Psoas muscle (tissue), 7 donors: ENCODE measurements at regions not wholly inside any gene's neighbourhood (a gene's known extent, or its start where the extent isn't known, plus 50 kb on each side); places are given as distances from the start of the nearest gene placed in this dataset.

ENCODE experiments used
- ATAC-seq, 4 donors: fragments of 200-7000 bp; cut with Tn5 transposase; one replicate each; pipeline ENCODE4 v1.9.1; 2020; ENCODE audit warnings: moderate library complexity in 3 of 4, mild to moderate bottlenecking in 2 of 4
- DNase-seq, 2 donors: peaks; one replicate each; pipeline ENCODE4 v3.0.0-alpha.2; 2020
- H3K27ac ChIP-seq: fragments of 200-600 bp; one replicate; pipeline ENCODE4 v1.8.0; 2022
- H3K27me3 ChIP-seq, 3 donors: fragments of 200-600 bp in 1 of 3; one replicate each; pipeline versions ENCODE4 v1.6.1 to v1.8.0; 2013 to 2022; ENCODE audit warnings: low read length in 2 of 3, mild to moderate bottlenecking in 2 of 3, moderate library complexity in 1 of 3; ENCODE audit not compliant: insufficient read depth in 3 of 3
- H3K36me3 ChIP-seq, 2 donors: fragments of 200-600 bp in 1 of 2; one replicate each; pipeline versions ENCODE4 v1.6.1 to v1.8.0; 2013 to 2022; ENCODE audit warnings: low read depth in 1 of 2, mild to moderate bottlenecking in 1 of 2, moderate library complexity in 1 of 2; ENCODE audit not compliant: insufficient read depth in 1 of 2
- H3K4me1 ChIP-seq: fragments of 200-600 bp; one replicate; pipeline ENCODE4 v1.8.0; 2022
- H3K4me3 ChIP-seq: fragments of 200-600 bp; one replicate; pipeline ENCODE4 v1.8.0; 2022; ENCODE audit warnings: mild to moderate bottlenecking
- H3K9me3 ChIP-seq: fragments of 200-600 bp; one replicate; pipeline ENCODE4 v1.8.0; 2022
- CTCF ChIP-seq: fragments of 200-600 bp; IDR thresholded peaks from one replicate; pipeline ENCODE4 v1.8.0; 2022; ENCODE audit warnings: antibody characterized with exemption
- WGBS, 3 donors: extraction: QIAGEN DNeasy Blood & Tissue Kit; methylation state at CpG; one replicate each; pipeline versions ENCODE4 v1.1.6 to v1.1.7; 2013; 5-methylcytosine and 5-hydroxymethylcytosine counted together
- intact Hi-C, 2 donors: fragments of 100-400 bp; cut with DNase I; formaldehyde crosslinking; loops; one replicate each; pipeline versions ENCODE4 v1.11.0 to v1.14.2; 2022
- donor health status: healthy with polysubstance abuse.
- donor health status: DM: no; HTN: no; CAD: no; lungs with moderate emphysema.
- donor health status: Bipolar disorder and iron deficiency.
- donor health status: healthy.
- donor health status: DM: yes; HTN: yes; CAD: no.
- donor health status: DM: no; HTN: no; CAD: no.
- donor health status: DM: yes; HTN: yes; CAD: no.

DNA sequence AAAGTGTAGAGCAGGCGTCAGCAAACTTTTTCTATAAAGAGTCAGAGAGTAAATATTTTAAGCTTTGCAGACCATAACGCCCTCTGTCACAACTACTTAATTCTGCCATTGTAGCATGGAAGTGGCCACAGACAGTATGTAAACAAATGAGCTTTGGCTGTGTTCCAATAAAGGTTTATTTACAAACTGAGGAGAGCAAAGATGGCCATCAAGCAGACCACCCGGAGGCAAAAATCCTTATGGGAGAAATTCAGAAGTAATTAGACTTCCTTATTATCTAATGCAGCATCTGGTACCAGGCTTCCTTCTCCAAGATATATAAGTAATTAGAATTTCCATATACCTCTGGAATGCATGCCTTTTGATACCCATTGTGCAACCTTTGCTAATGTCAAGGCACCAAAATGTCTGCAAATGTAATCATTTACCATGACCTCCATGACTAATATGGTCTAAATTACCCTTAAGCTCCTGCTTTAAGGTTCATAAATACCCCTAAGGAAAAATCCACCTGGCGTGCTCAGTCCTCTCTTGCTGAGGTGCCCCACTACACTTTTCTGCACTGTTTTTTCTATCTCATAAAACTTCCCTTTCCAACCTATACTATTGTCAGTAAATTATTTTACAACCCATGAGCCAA, 377.8 kb downstream of the MATN1 start:
- H3K36me3 ChIP-seq = no peaks in the 10 kb centered on the region
- H3K9me3 ChIP-seq = peaks cover 9% of the 10 kb centered on the region
- no peak overlapping the region for H3K27ac ChIP-seq
- H3K4me1 ChIP-seq = no peaks in the 10 kb centered on the region
- H3K27me3 ChIP-seq = peaks cover 3 to 19% (median 3%) of the 10 kb centered on the region in 3 donors
- H3K4me3 ChIP-seq = no peak overlapping the region
- DNase-seq = no peak
- ATAC-seq = no peak
- intact Hi-C loops = no loop called here
- no peak for TF ChIP-seq CTCF
- WGBS, 3 donors = 38 to 50% (median 46%) methylated on average over 4 of the region's 4 CpGs

GRCh38 chr1:30343562-30343961, 379.8 kb downstream of the MATN1 start:
- peaks cover 9% of the 10 kb centered on the region for H3K9me3 ChIP-seq
- 45 to 60% (median 46%) methylated on average over 3 of the region's 3 CpGs for WGBS, 3 donors
- intact Hi-C loops = no loop called here
- no peak for TF ChIP-seq CTCF
- H3K27ac ChIP-seq = no peak overlapping the region
- no peaks in the 10 kb centered on the region for H3K4me1 ChIP-seq
- no peak overlapping the region for H3K4me3 ChIP-seq
- H3K27me3 ChIP-seq = peaks cover 3 to 23% (median 3%) of the 10 kb centered on the region in 3 donors
- no peaks in the 10 kb centered on the region for H3K36me3 ChIP-seq
- ATAC-seq = no peak
- no peak for DNase-seq

GRCh38 chr1:30342535-30343141, 380.7 kb downstream of the MATN1 start:
- peaks cover 2% of the 10 kb centered on the region for H3K4me1 ChIP-seq
- H3K36me3 ChIP-seq = no peaks in the 10 kb centered on the region
- peaks cover 3 to 24% (median 3%) of the 10 kb centered on the region in 3 donors for H3K27me3 ChIP-seq
- DNase-seq (no peak), ATAC-seq (no peak)
- intact Hi-C loops = no loop called here
- no peak overlapping the region for H3K27ac ChIP-seq
- no peak for TF ChIP-seq CTCF
- H3K4me3 ChIP-seq = no peak overlapping the region
- peaks cover 9% of the 10 kb centered on the region for H3K9me3 ChIP-seq
- WGBS, 3 donors = 10 to 18% (median 15%) methylated on average over 27 to 33 of the region's 33 CpGs

DNA sequence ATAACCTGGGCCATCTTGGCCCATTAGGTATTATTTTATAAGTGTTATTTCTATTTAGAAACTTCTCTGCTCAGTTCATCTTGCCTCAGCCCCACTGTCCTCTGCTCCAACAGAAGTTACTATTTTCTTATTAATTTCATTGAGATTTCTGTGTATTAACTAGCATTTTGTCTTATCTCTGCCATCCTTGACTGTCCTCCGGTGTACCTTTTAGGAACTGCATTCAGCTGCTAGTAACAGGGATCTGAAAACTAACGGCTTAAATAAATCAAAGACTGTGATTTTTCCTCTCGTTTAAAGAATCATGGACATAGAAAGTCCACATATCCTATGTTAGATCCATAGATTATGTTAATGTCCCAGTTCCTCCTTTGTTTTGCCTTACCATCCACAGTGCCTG, 382.5 kb downstream of the MATN1 start:
- Histone ChIP-seq H3K36me3 (no peaks in the 10 kb centered on the region), H3K9me3 (peaks cover 9% of the 10 kb centered on the region), H3K27me3 (peaks cover 3 to 24% (median 3%) of the 10 kb centered on the region in 3 donors), H3K27ac (no peak overlapping the region), H3K4me1 (peaks cover 16% of the 10 kb centered on the region), H3K4me3 (no peak overlapping the region)
- TF ChIP-seq CTCF = no peak
- WGBS, 3 donors = 82 to 87% (median 83%) methylated on average over 3 of the region's 3 CpGs
- intact Hi-C loops = no loop called here
- DNase-seq (no peak), ATAC-seq (no peak)
